NCI-H2081 (cell line): ENCODE measurements at regions not wholly inside any gene's neighbourhood (a gene's known extent, or its start where the extent isn't known, plus 50 kb on each side); places are given as distances from the start of the nearest gene placed in this dataset.
A peak's percentile ranks its signal among the peaks of the same experiment; 100 is the strongest.
"Not testable (repeated sequence)": the region's sequence is repeated elsewhere in the genome, so short reads cannot be mapped to it uniquely, and the experiment has no call there.

Source experiments
- DNase-seq, 2 experiments: peaks; one replicate each; lab custom pipeline; 2025; lab: John Stamatoyannopoulos, UW

DNA sequence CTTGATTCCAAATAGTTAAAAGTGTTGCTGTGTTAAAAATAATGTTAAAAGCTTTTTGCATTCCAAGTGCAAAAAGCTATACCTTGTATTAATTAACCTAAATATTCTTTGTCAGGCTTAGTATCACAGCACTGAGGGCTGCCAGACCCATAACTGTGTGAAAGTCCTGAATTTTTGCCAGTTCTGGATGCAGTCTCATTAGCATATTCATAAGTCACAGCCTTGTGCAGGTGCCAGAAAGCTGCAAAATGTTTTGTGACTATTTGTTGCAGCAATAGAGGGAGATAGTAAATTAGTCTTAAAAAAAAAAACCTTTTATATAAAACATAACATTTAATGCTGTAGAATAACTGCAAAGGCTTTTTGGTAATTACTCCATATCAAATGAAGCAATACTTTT, 56.6 kb downstream of the SLITRK1 start:
- DNase-seq, result no peak

DNA sequence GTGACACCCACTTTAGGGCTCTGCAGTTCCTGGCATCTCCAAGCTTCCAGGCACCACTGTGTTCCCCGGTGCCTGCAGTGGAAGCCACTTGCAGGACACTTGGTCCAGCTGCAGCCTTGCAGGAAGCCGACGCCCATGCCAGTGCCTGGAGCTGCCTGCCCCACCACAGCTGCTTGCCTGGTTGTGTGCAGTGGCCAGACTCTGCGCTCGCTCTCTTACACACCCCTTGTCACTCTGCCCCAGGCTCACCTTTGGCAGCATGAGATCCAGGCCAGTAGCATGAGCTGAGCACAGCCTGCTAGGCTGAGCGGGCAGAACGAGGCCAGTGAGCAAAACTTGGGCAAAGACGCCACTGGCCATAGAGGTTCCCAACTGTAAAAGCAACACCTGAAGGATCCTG, 57.7 kb downstream of the SLITRK1 start:
- DNase-seq, result no peak

DNA sequence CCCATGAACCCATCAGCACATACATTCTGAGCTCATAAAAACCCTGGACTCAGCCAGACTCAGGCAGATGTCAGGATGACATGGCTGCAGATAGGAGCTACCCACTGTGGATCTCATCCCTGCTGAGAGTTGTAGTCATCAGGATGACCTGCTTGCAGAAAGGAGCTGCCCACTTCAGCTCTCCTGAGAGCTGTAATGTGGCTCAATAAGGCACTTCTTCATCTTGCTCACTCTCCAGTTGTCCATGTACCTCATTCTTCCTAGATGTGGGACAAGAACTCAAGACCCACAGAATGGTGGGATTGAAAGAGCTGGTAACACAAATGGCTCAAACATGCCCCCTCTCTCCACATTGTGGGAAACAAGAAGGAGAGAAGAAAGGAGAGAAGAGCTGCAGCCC, 58.2 kb downstream of the SLITRK1 start:
- no peak for DNase-seq

DNA sequence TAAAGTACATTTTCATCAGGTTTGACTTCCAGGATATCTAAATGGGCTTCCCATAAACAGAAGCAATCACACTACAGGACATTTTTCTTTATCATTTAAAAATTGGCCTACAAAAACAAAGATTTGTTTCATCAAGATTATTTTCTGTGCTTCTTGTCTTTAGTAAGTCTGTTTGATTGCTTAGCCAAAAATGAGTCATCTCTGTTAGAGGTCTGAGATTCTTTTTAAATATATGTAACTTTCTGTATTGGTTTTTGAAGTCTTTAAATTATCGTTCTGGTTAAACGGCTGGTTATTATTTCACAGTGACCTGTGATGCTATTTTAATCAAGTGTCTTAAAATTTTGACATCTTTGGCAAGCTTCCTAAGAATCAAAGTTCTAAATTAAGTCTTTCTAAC, 62.7 kb downstream of the SLITRK1 start:
- no peak for DNase-seq

DNA sequence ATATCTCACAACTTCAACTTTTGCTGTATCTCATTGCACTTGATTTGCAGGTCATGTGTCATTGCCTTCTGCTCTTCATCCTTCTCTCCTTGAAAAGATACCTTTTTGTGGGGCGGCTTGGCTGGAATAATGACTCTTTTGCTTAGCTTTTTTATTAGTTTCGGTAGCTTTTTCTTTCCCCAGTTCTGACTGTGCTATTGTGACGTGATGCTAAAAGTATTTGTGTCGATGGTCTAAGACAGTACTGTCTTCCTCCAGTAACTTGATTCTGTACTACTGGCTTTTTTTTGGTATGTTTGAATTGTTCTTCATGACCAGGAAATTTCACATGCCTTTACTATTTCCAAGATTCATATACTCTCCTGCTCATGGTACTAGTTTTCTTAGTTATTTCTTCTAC, 63.1 kb downstream of the SLITRK1 start:
- DNase-seq, result no peak

DNA sequence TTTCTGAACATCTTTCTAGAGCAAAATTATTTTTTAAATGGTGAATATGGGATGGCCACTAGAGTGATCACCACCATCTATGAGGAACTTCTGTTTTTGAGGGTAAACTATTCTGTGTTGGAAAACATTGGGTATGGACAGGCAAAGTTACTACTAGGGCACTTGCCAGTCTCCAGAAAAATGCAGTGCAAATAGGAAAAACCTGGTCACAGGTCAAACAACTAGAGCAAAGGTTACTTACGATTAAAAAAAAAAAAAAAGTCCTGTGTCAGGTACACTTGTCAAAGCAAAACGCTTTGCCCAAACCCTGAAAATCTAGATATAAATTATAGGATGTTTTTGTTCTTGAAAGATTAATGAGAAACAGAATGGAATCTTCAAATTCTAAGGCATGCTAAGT, 66.2 kb downstream of the SLITRK1 start:
- no peak for DNase-seq

DNA sequence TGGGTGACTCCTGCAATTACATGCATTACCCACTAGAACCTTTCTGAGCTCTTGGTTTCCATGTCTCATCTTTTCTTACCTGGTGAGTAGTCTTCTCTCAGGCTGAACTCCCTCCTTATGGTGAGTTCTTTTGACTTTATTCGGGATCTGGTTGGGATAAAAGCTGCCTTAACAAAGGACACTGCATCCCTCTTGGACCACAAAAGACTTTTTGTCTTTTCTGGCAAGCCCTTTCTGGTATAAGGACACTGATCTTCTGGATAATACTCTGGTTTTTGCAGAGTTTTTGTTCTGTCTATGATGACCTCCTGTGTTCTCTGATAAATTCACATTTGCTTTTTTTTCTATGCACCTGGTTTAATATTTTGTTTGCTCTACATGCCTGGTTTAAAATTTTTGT, 66.7 kb downstream of the SLITRK1 start:
- DNase-seq, result no peak

DNA sequence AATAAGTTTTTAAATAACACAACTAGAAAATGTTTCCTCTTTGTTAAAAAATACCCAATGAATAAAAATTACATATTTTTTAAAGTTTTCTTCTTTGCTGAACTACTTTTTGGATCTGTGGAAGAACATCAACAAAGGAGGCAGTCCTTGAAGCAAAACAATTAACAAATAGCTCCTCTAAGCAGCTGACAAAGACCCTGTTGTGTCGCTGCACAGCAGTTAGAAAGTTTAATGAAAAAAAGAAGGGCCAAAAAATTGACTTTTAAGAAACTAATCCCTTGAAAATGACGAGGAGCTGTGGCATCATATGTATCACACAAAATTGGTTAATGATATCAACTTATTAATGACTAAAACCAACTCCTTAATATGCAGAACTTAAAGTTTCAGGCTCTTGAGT, 72.1 kb downstream of the SLITRK1 start:
- no peak for DNase-seq

DNA sequence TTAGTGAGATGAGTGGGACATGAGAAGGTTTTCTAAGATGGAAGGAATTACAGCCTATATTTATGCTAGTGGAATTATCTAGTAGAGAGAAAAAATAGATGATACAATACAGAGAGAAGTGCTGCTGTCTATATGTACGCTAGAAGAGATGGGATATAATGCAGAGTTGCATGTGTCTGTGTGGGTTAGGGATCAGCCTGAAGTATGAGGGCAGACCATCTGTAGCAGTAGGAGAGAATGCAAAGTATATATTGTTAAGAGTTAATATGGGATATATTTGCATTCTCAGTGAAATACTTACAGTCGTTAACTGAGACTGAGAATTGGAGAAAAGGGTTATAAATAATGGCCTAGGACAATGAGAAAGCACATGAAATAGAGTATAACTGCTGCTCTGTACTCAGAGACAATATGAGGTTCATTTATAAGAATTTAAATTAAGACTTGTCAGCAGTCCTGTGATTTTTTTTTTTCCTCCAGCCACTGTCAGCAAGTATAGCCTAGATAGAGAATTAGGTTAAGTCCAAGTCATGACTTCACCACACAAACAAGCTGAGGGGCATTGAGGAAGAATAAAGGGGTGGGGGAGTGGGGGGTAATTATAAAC, 77.8 kb downstream of the SLITRK1 start:
- no peak for DNase-seq

DNA sequence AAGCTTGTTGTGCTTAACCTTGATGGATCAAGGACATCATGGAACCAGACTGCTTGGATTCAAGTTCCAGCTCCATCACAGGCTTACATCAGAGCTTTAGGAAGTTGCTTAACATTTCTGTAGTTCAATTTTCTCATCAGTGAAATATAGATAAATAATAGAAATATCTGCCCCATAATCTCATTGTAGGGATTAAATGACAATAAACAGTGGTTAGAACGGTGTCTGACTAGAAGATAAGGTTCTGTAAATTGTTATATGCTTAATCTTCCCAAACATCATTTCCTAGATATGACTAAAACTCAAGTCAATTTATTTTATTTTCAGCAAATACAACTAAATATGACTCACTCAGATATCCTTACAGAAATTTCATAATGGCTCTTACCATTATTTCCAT, 83.5 kb downstream of the SLITRK1 start:
- no peak for DNase-seq

DNA sequence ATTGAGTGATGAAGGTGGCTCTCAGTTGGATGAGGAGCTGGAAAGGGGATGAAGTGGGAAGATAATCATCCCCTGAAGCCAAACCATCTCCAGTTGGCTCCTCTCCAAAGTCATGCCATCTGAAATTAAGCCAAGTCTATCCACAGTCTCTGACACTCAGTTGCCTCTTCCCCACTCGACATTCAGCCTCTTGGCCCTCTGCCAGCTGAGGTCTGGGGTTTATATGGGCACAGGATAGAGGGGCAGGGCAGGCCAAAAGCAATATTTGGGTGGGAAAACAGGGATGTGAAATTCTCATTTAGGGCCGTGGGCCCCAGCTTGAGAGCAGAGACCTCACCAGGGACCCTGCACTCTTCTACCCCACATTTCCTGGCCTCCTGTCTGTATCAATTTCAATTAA, 85.9 kb downstream of the SLITRK1 start:
- peak in 1 of 2 experiments; percentile 7 for DNase-seq

DNA sequence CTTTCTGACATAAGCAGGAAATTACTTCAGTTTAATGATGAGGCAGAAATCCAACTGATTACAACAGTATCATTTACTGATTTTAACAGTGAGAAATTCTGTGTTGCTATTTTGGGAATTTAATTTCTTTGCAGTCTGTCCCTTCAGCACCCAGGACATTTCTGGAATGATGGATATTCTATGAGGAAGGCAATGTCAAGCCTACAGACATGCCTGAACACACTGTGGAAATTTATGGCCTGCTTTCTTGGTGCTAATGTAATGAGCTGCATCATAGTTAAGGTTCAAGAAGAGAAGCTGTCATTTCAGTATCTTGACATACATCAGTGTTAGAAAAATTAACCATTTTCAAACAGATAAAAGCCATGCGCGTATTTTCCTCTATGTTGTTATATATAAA, 87.7 kb downstream of the SLITRK1 start:
- DNase-seq, result no peak

DNA sequence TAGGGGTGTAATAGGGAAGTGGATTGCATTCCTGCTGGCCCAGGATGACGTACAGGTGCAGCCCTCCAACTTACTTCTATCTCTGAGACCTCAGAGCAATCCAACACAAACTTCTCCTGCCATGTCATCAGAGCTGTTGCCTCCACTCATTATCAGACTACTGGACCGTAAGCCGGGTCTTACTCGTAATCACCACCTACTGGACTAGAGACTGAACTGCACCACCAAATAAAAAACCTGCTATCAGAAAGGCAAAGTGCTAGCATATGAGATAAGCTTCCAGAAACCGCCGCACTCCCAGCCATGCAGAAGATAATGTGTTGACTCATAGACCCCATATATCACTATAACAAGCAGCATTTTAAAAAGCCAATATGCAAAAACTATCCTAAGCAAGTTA, 102.0 kb downstream of the SLITRK1 start:
- DNase-seq, result no peak

DNA sequence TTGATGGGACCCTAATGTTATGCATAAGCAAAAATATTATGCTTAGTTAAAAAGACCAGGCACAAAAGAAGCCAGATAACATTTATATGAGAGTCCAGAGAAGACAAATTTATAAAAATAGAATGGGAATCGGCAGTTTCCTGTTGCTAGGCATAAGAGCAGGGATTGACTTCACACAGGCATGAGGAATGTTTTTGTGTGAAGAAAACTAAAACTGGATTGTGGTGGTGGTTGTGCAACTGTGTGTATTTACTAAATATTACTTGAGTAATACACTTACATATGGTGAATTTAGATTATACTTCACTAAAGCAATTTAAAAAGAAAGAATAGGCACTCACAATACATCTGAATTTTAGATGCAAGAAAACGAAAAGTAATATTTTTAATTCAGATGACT, 108.3 kb downstream of the SLITRK1 start:
- no peak for DNase-seq

DNA sequence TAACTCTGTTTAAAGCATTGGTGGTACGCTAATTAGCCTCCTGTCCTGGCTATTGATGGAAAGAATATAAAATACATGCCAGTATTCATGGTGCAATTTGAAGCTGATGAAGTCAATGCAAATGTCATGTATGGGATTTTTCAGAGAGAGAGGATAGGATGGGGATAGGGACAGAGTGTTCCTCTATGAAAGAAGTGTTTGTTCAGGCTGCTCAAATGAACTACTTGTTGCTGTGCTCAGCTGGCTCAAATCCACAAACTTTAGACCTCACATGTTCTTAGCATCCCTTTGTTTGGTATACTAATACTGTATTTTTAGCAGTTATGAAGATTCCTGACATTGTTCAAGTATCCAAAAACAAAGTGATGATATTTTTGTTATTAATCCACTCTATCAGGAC, 116.5 kb downstream of the SLITRK1 start:
- no peak for DNase-seq

DNA sequence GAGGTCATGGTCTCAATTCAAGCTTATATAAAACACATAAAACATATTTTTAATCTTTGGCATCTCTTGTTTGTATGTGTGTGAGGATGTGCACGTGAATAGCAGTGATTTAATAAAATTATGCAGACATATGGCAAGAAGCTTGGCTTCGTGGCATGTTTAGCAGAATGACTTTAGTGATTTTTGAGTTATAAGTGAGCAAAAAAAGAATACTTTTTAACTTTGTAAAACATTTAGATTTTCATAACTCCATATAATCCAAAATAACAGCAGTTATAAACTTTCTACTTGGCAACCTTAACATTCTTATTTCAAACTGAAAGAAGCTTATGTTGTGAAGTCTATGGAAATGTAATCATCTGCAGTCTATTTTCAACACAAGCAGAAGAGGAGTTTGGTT, 120.6 kb downstream of the SLITRK1 start:
- no peak for DNase-seq

DNA sequence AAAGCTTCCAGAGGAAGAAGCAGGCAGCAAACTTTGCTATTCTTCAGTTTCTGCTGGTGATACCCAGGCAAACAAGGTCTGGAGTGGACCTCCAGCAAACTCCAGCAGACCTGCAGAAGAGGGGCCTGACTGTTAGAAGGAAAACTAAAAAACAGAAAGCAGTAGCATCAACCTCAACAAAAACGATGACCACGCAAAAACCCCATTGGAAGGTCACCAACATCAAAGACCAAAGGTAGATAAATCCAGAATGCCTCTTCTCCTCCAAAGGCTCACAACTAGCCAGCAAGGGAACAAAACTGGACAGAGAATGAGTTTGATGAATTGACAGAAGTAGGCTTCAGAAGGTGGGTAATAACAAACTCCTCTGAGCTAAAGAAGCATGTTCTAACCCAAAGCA, 127.1 kb downstream of the SLITRK1 start:
- not testable (repeated sequence) for DNase-seq

DNA sequence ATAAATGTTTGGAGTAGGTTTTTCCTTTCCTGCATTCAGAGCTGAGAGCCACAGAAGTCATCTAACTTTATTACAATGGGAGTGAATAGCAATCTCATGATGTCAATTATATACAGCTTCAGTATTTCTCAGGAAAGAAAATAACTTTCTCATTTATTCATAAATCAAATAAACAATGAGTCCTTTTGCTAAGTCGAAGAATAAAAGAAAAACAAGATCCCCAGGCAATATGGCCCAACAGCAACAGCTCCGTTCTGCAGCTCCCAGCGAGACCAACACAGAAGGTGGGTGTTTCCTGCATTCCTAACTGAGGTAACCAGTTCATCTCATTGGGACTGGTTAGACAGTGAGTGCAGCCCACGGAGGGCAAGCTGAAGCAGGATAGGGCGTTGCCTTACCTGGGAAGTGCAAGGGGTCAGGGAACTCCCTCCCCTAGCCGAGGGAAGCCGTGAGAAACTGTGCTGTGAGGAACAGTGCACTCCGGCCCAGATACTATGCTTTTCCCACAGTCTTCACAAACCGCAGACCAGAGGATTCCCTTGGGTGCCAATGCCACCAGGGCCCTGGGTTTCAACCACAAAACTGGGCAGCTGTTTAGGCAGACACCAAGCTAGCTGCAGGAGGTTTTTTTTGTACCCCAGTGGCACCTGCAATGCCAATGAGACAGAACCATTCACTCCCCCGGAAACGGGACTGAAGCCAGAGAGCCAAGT, 128.2 kb downstream of the SLITRK1 start:
- no peak for DNase-seq

DNA sequence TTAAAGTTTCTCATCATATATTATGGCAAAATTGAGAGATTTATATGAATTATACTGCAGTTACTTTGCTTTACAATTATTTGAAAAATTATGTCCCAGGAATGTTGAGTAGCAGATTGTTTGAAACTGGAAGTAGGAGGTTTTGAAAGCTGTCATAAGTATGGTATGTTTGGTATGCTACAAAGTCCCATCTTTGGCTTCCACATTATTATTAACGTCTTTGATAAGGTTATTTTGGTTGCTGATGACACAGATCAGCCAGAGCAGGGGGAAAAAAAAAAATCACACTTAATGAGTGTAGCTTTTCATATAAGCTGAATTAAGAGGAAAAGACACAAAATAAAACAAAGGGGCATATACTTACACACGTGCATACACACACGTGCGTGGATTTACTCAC, 130.1 kb downstream of the SLITRK1 start:
- DNase-seq, result no peak

DNA sequence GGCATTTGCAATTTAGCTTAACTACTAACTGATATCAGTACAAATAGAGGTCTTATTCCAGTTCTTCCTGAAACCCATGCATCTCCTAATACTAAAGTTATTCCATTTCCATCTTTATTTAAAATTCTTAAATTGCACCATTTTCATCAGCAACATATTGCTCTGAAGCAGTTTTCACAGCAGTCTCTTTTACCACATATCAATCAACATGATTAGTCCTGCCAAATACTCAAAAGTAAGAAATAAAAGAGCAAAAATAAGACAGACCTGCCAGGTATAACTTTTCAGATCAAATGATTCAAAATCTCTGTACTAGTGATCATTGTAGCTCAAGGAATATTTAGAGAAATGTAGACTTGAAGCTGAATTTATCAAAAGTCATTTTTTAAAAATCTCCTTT, 141.7 kb downstream of the SLITRK1 start:
- no peak for DNase-seq

DNA sequence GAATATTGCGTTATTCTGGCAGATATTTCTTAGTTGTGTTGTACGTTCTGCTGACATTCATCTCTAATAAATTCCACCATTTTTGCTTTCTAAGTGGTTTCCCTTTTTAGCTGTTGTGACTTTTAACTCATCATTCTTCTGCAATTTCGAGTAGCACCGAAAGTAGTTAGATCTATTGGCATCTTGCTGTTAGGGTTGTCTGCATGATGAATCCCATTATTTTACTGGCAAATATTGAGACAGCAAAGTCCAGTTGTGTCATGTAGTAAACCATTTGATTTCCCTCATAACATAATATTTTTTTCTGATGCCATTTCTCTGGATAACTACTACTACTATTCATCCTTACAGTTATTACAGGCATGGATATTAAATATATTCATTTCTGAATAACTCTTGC, 143.9 kb downstream of the SLITRK1 start:
- DNase-seq, result no peak

DNA sequence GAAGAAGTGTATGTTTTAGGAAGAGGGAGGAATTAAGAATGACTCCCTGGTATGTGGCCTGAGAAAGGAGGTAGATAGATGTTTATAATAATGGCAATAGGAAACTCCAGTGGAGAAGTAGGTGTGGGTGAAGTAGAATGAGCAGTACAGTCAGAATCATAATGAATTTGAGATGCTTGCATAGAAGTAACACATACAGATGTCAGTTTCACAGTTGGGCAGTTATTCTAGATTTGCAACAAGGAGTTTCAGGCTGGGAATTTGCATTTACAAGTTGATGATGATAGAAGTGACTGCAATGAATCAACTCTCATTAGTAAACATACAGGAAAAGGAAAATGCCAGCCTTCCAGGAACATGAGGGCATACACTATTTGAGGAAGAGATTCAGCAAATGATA, 149.0 kb downstream of the SLITRK1 start:
- DNase-seq, result no peak

DNA sequence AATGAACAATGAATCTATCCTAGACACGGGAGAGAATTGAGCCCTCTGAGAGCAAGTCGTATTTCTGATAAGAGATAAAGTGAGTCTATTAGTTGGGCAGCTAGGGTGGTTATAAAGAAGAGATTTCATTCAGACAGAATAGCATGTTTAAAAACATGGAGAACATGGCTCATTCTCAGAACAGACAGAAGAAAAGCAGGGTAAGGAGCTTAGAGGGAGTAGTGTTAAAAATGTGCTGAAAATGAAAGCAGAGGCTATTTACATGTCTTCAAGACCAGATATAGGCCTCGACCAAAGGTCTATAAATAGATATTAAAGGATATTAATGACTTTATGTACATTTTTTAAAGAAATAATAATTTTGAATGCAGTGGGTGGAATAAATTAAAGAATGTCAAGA, 149.5 kb downstream of the SLITRK1 start:
- DNase-seq, result no peak

DNA sequence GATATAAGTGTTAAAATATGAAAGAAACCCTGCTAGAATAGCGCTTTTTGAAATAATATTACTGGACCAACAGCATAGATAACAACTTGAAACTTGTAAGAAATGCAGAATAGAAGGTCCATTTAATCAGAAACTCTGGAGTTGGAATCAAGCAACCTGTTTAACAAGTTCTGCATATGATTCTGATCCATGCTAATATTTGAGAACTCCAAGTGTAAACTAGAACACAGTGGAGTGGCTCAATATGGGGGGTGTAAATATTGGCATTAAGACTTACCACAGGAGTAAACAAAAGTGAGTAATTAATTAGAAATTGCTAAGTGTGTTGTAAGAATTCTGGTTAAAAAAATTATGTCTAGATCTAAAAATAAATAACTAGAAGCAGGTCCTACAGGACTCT, 151.2 kb downstream of the SLITRK1 start:
- no peak for DNase-seq
